Esophagus muscularis mucosa (tissue), 4 donors: ENCODE measurements at regions not wholly inside any gene's neighbourhood (a gene's known extent, or its start where the extent isn't known, plus 50 kb on each side); places are given as distances from the start of the nearest gene placed in this dataset.

ENCODE experiments used
- DNase-seq: peaks from one replicate; pipeline ENCODE4 v3.0.0-alpha.2; 2017; ENCODE audit errors: extremely low spot score
- H3K27ac ChIP-seq, 4 donors: fragments of 200-600 bp; sonication (generic); replicated peaks in 1 of 4; 1 replicate in 3 of 4; 2 replicates in 1 of 4; pipeline ENCODE4 v1.5.1; 2016 to 2019; ENCODE audit warnings: mild to moderate bottlenecking in 1 of 4
- H3K27me3 ChIP-seq, 4 donors: fragments of 200-600 bp; sonication (generic); one replicate each; pipeline versions ENCODE4 v1.5.1 to v1.6.0; 2016 to 2019
- H3K36me3 ChIP-seq, 4 donors: fragments of 200-600 bp; sonication (generic); one replicate each; pipeline ENCODE4 v1.5.1; 2016 to 2019
- H3K4me1 ChIP-seq, 4 donors: fragments of 200-600 bp; sonication (generic); one replicate each; pipeline ENCODE4 v1.5.1; 2016 to 2019
- H3K4me3 ChIP-seq, 4 donors: fragments of 200-600 bp; sonication (generic); 1 replicate in 2 of 4; 2 replicates in 2 of 4; pipeline ENCODE4 v1.5.1; 2016 to 2019; ENCODE audit warnings: mild to moderate bottlenecking in 4 of 4, moderate library complexity in 1 of 4
- H3K9me3 ChIP-seq, 4 donors: fragments of 200-600 bp; sonication (generic); 1 replicate in 3 of 4; 2 replicates in 1 of 4; pipeline ENCODE4 v1.5.1; 2016 to 2019
- EP300 ChIP-seq: sonication (generic); formaldehyde crosslinking; IDR thresholded peaks from one replicate; pipeline ENCODE4 v1.6.1; 2017; ENCODE audit warnings: antibody characterized with exemption
- POLR2A ChIP-seq: fragments of 450-650 bp; IDR thresholded peaks from one replicate; pipeline ENCODE4 v1.6.1; 2017; ENCODE audit warnings: antibody characterized with exemption, moderate library complexity, mild to moderate bottlenecking, low read depth
- POLR2AphosphoS5 ChIP-seq, 2 donors: sonication (generic); formaldehyde crosslinking; IDR thresholded peaks; one replicate each; pipeline ENCODE4 v1.6.1; 2017; ENCODE audit warnings: antibody characterized with exemption in 2 of 2
- WGBS: methylation state at CpG from one replicate; pipeline ENCODE4 v1.1.5; 2018; 5-methylcytosine and 5-hydroxymethylcytosine counted together
- intact Hi-C: fragments of 100-400 bp; cut with DNase I; formaldehyde crosslinking; loops from one replicate; pipeline ENCODE4 v1.15.1; 2023
- TF ChIP-seq, protein P1 (sequence below), 3 experiments: fragments of 200-600 bp in 2 of 3; fragments of 450-650 bp in 1 of 3; sonication (generic) in 2 of 3; IDR thresholded peaks; one replicate each; pipeline ENCODE4 v1.5.1; 2017 to 2019; ENCODE audit warnings: antibody characterized with exemption in 3 of 3, mild to moderate bottlenecking in 2 of 3, moderate library complexity in 1 of 3

DNA sequence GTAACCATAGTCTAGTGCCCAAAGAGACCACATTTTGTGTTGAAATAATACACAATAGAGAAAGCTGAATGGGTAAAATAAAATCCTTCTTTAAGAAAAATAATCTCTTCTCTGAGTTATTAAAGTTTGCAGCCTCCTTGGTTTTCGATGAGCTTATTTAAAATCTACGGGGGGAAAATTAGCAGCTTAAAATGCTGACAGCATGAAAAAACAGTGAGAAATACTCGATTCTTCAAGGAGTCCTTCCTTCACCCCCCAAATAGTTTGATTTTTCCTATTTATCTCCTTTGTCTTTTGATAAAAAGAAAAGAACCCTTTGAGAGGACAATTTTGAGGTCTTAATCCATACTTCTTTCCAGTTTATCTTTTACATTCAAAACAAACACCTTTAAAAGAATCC, 394.0 kb upstream of the B3GALT2 start:
- H3K4me1 ChIP-seq = no peaks in the 10 kb centered on the region
- TF ChIP-seq EP300 = no peak
- no peak for TF ChIP-seq POLR2AphosphoS5 (IDR thresholded peaks at IDR 0.05)
- TF ChIP-seq POLR2A = no peak
- H3K27me3 ChIP-seq = peaks cover 0 to 3% (median 0%) of the 10 kb centered on the region in 4 donors
- WGBS = 85% methylated on average over 3 of the region's 3 CpGs
- no peak for DNase-seq
- H3K9me3 ChIP-seq = no peaks in the 10 kb centered on the region
- no peak overlapping the region for H3K27ac ChIP-seq
- no peak overlapping the region for H3K4me3 ChIP-seq
- H3K36me3 ChIP-seq = no peaks in the 10 kb centered on the region
- intact Hi-C loops = no loop called here

DNA sequence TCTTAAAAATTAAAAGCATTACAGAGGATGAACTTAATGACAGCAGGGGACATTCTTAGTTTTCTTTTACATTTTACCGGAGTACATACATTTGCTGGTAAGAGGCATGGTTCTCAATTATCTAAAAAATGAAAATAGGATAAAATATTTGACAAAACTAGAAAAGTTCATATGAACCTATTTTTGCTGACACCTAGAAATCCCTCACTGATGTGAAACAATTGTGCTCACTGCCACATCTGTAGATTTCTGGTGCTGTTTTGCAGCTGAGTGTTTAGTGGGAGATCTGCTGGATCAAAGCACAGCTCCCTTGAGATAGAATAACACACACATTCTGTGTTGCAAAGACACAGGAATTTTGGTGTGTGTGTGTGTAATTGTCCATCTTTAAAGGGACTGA, 392.9 kb upstream of the B3GALT2 start:
- WGBS = 100% methylated on average over 1 of the region's 1 CpG
- H3K4me3 ChIP-seq = no peak overlapping the region
- no peaks in the 10 kb centered on the region for H3K36me3 ChIP-seq
- no peak for DNase-seq
- intact Hi-C loops = no loop called here
- no peaks in the 10 kb centered on the region for H3K27me3 ChIP-seq
- no peak overlapping the region for H3K27ac ChIP-seq
- no peaks in the 10 kb centered on the region for H3K4me1 ChIP-seq
- no peak for TF ChIP-seq POLR2A
- TF ChIP-seq POLR2AphosphoS5 (IDR thresholded peaks at IDR 0.05) = no peak
- TF ChIP-seq, protein P1, sequence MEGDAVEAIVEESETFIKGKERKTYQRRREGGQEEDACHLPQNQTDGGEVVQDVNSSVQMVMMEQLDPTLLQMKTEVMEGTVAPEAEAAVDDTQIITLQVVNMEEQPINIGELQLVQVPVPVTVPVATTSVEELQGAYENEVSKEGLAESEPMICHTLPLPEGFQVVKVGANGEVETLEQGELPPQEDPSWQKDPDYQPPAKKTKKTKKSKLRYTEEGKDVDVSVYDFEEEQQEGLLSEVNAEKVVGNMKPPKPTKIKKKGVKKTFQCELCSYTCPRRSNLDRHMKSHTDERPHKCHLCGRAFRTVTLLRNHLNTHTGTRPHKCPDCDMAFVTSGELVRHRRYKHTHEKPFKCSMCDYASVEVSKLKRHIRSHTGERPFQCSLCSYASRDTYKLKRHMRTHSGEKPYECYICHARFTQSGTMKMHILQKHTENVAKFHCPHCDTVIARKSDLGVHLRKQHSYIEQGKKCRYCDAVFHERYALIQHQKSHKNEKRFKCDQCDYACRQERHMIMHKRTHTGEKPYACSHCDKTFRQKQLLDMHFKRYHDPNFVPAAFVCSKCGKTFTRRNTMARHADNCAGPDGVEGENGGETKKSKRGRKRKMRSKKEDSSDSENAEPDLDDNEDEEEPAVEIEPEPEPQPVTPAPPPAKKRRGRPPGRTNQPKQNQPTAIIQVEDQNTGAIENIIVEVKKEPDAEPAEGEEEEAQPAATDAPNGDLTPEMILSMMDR (IDR thresholded peaks at IDR 0.05) = no peak
- TF ChIP-seq EP300 = no peak
- no peaks in the 10 kb centered on the region for H3K9me3 ChIP-seq

DNA sequence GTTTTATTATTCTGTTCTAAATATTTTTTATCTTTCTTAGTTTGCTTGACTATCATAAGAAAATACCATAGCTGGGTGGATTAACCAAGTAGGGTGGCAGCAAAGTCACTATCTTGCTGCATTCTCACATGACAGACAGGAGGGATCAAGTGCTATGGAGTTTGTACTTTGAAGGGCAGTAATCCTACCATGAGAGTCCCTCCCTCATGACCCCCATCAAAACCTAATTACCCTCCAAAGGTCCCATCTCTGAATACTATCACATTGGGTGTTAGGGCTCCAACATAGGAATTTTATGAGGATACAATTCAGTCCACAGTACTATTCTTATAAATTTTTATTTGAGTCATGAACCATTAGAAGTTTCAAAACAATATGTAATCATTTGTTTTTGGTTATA, 388.5 kb upstream of the B3GALT2 start:
- intact Hi-C loops = no loop called here
- H3K36me3 ChIP-seq = no peaks in the 10 kb centered on the region
- no peaks in the 10 kb centered on the region for H3K4me1 ChIP-seq
- H3K9me3 ChIP-seq = peaks cover 0 to 8% (median 0%) of the 10 kb centered on the region in 4 donors
- no peak overlapping the region for H3K4me3 ChIP-seq
- no peaks in the 10 kb centered on the region for H3K27me3 ChIP-seq
- TF ChIP-seq EP300 (no peak), POLR2A (no peak), POLR2AphosphoS5 (IDR thresholded peaks at IDR 0.05) (no peak)
- TF ChIP-seq, protein P1 (IDR thresholded peaks at IDR 0.05) = no peak
- DNase-seq = no peak
- no peak overlapping the region for H3K27ac ChIP-seq

DNA sequence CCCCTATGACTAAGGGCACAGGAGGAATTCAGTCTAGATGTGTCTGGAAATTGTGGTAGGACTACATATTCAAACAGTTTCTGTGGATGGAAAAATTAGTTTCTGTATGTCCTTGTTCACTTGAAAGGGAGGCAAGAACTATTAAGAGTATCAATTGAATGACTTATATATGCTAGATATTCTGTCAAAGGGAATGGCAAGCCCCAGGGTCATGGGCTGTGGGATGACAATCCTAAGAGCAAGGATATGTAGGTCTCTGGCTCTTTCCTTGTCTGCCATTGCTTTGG, 383.5 kb upstream of the B3GALT2 start:
- Histone ChIP-seq H3K27me3 (no peaks in the 10 kb centered on the region), H3K27ac (no peak overlapping the region), H3K36me3 (no peaks in the 10 kb centered on the region), H3K9me3 (peaks cover 0 to 8% (median 0%) of the 10 kb centered on the region in 4 donors), H3K4me3 (no peak overlapping the region), H3K4me1 (no peaks in the 10 kb centered on the region)
- DNase-seq = no peak
- no peak for TF ChIP-seq EP300
- no peak for TF ChIP-seq POLR2A
- TF ChIP-seq, protein P1 (IDR thresholded peaks at IDR 0.05) = no peak
- TF ChIP-seq POLR2AphosphoS5 (IDR thresholded peaks at IDR 0.05) = no peak
- intact Hi-C loops = no loop called here

DNA sequence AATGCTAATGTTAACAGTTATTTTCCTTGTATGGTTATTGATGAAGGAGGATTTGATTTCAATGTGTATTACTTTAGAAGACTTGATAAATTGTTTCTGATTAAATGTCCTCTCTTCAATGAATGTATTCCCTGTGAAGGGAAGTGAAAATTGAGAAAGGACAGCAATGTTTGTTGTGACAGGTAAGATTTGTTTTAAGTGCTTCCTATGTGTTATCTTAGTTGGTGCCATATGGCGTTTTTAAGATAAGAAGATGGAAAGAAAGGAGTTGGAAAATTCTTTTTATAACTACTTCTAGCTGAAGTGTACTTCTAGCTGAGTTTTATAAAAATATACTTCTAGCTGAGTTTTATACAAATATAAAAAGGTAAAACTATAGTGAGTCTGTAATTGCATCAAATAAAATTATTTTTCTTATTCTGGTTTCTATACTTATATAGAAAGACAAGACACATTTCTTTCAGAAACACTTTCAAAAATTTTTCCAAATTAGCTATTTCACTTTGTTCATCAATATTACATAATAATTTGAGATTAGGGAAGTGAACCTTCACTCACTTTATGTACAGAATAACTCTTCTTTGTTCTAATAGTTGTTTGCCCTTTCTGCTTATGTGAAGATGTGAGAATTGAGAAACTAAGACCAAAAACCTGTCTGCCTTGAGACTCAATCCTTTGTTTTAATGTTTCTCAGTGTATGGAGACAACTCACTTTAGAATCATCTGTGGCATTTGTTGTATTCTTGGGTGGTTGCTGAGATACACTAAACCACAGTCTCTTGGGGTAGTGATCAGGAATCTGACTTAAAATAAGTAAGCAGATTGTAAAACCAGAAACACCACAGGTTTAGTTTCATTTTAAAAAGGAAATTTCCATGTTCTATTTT, 382.9 kb upstream of the B3GALT2 start:
- no peak for DNase-seq
- H3K27me3 ChIP-seq = no peaks in the 10 kb centered on the region
- no peak overlapping the region for H3K27ac ChIP-seq
- WGBS = 31% methylated on average over 1 of the region's 1 CpG
- TF ChIP-seq, protein P1 (IDR thresholded peaks at IDR 0.05) = no peak
- TF ChIP-seq EP300 = no peak
- no peak for TF ChIP-seq POLR2A
- TF ChIP-seq POLR2AphosphoS5 (IDR thresholded peaks at IDR 0.05) = no peak
- H3K9me3 ChIP-seq = peaks cover 0 to 8% (median 0%) of the 10 kb centered on the region in 4 donors
- H3K4me1 ChIP-seq = no peaks in the 10 kb centered on the region
- intact Hi-C loops = no loop called here
- H3K4me3 ChIP-seq = no peak overlapping the region
- H3K36me3 ChIP-seq = no peaks in the 10 kb centered on the region
